ENCODE measurements at regions not wholly inside any gene's neighbourhood (a gene's known extent, or its start where the extent isn't known, plus 50 kb on each side); places are given as distances from the start of the nearest gene placed in this dataset.

GRCh38 chr14:98415766-98416165 is 856.2 kb downstream of the BCL11B start:
- no peak for DNase-seq
- H3K27ac Mint-ChIP-seq = no peak overlapping the region
- no peak overlapping the region for H3K4me3 Mint-ChIP-seq
- H3K36me3 Mint-ChIP-seq (ENCODE audit: low read depth) = no peaks in the 10 kb centered on the region
- H3K4me1 Mint-ChIP-seq (ENCODE audit: low read depth) = peaks cover 6% of the 10 kb centered on the region
- no peaks in the 10 kb centered on the region for H3K27me3 Mint-ChIP-seq
- no peaks in the 10 kb centered on the region for H3K9me3 Mint-ChIP-seq

GRCh38 chr14:98417001-98417400 is 855.0 kb downstream of the BCL11B start:
- H3K9me3 Mint-ChIP-seq = no peaks in the 10 kb centered on the region
- H3K36me3 Mint-ChIP-seq (ENCODE audit: low read depth) = no peaks in the 10 kb centered on the region
- no peak for DNase-seq
- H3K4me3 Mint-ChIP-seq = no peak overlapping the region
- no peak overlapping the region for H3K27ac Mint-ChIP-seq
- no peaks in the 10 kb centered on the region for H3K27me3 Mint-ChIP-seq
- peaks cover 4% of the 10 kb centered on the region for H3K4me1 Mint-ChIP-seq (ENCODE audit: low read depth)

DNA sequence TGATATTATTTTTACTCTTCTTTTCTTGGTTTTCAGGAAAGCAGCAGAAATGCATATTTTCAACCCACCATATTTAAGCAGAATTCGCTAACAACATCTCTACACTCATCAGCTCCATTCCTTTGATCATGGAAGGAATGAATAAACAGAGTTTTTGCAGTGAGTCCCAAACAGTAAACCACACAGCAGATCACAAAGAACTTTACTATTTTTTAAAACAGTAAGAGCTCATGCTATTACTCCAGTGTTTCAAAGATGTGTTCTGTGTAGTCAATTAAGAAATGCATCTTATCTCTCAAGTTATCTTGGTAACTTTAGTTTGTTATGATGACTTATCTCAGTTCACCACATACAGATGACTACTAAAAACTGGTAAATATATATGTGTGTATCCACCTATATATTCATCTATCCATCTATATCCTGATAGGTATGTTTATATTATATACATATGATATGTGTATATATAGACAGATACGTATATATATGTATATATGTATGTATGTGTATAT is 843.5 kb downstream of the BCL11B start:
- H3K27me3 Mint-ChIP-seq = no peaks in the 10 kb centered on the region

GRCh38 chr14:98433436-98433835 is 838.6 kb downstream of the BCL11B start:
- Mint-ChIP-seq H3K36me3 (ENCODE audit: low read depth) (no peaks in the 10 kb centered on the region), H3K27ac (peak overlapping the region; percentile 18), H3K4me1 (ENCODE audit: low read depth) (peaks cover 22% of the 10 kb centered on the region), H3K27me3 (no peaks in the 10 kb centered on the region), H3K9me3 (peaks cover 9% of the 10 kb centered on the region), H3K4me3 (no peak overlapping the region)
- no peak for DNase-seq

More for the DNA sequence above, 843.5 kb downstream of the BCL11B start:
- DNase-seq = no peak
- Mint-ChIP-seq H3K27ac (no peak overlapping the region), H3K36me3 (ENCODE audit: low read depth) (no peaks in the 10 kb centered on the region), H3K4me1 (ENCODE audit: low read depth) (peaks cover 24% of the 10 kb centered on the region), H3K4me3 (no peak overlapping the region), H3K9me3 (no peaks in the 10 kb centered on the region)

- Mint-ChIP-seq H3K27ac (no peak overlapping the region), H3K36me3 (ENCODE audit: low read depth) (no peaks in the 10 kb centered on the region), H3K4me3 (no peak overlapping the region), H3K9me3 (peaks cover 17% of the 10 kb centered on the region), H3K27me3 (no peaks in the 10 kb centered on the region), H3K4me1 (ENCODE audit: low read depth) (peaks cover 15% of the 10 kb centered on the region)
- DNase-seq = no peak
Measured at GRCh38 chr14:98437113-98437512, 834.9 kb downstream of the BCL11B start.

DNA sequence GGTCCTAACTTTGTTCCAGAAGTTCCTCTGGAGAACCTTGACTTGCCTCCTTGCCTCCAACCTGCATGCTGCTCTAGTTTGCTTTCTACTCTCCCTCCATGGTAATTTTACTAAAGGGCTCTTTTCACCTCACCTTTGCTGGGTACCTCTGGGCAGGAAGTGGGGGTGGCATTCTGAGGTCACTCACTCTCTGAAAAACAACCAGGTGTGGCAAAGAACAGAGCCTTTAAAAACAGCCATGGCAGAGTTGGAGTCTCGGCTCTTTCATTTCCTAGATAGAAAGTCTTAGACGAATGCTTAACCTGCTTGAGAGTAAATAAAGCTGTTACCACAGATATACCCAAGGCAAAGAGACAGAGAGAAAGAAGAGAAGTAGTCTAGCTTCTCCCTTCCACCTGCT is 827.9 kb downstream of the BCL11B start:
- Mint-ChIP-seq H3K27me3 (no peaks in the 10 kb centered on the region), H3K27ac (peak overlapping the region; percentile 74), H3K4me1 (ENCODE audit: low read depth) (peaks cover 36% of the 10 kb centered on the region), H3K9me3 (peaks cover 13% of the 10 kb centered on the region), H3K4me3 (no peak overlapping the region), H3K36me3 (ENCODE audit: low read depth) (no peaks in the 10 kb centered on the region)
- peak; percentile 38 for DNase-seq

GRCh38 chr14:98445718-98446117 is 826.3 kb downstream of the BCL11B start:
- no peak overlapping the region for H3K4me3 Mint-ChIP-seq

DNA sequence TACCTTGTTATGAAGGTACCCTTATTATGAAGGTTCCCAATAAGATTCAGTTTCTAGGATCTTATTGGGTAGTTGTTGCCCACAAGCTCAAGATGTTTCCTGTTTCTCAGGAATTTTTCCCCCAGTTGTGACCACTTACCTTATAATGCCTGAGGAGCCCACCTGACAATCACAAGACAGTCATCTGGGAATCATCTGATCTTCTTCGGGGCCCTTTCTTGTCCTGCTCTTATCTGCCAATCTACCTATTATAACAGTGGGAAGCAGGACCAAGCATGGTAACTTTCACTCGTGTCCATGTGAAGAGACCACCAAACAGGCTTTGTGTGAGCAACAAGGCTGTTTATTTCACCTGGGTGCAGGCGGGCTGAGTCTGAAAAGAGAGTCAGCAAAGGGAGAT is 825.5 kb downstream of the BCL11B start:
- H3K27me3 Mint-ChIP-seq = no peaks in the 10 kb centered on the region
- H3K4me1 Mint-ChIP-seq (ENCODE audit: low read depth) = peaks cover 36% of the 10 kb centered on the region
- DNase-seq = no peak
- no peak overlapping the region for H3K27ac Mint-ChIP-seq
- H3K4me3 Mint-ChIP-seq = no peak overlapping the region
- H3K9me3 Mint-ChIP-seq = peaks cover 4% of the 10 kb centered on the region
- H3K36me3 Mint-ChIP-seq (ENCODE audit: low read depth) = no peaks in the 10 kb centered on the region

More at GRCh38 chr14:98445718-98446117, 826.3 kb downstream of the BCL11B start:
- H3K4me1 Mint-ChIP-seq (ENCODE audit: low read depth) = peaks cover 36% of the 10 kb centered on the region
- H3K36me3 Mint-ChIP-seq (ENCODE audit: low read depth) = no peaks in the 10 kb centered on the region
- H3K27me3 Mint-ChIP-seq = no peaks in the 10 kb centered on the region
- peaks cover 4% of the 10 kb centered on the region for H3K9me3 Mint-ChIP-seq
- H3K27ac Mint-ChIP-seq = no peak overlapping the region
- no peak for DNase-seq

- no peaks in the 10 kb centered on the region for H3K36me3 Mint-ChIP-seq (ENCODE audit: low read depth)
- peaks cover 3% of the 10 kb centered on the region for H3K4me1 Mint-ChIP-seq (ENCODE audit: low read depth)
- peaks cover 8% of the 10 kb centered on the region for H3K9me3 Mint-ChIP-seq
- no peak for DNase-seq
- H3K27ac Mint-ChIP-seq = no peak overlapping the region
- no peaks in the 10 kb centered on the region for H3K27me3 Mint-ChIP-seq
- H3K4me3 Mint-ChIP-seq = no peak overlapping the region
Measured at GRCh38 chr14:98456231-98456630, 815.8 kb downstream of the BCL11B start.

GRCh38 chr14:98458702-98459101 is 813.3 kb downstream of the BCL11B start:
- DNase-seq = no peak
- H3K27ac Mint-ChIP-seq = no peak overlapping the region

GRCh38 chr14:98462908-98463307 is 809.1 kb downstream of the BCL11B start:
- Mint-ChIP-seq H3K9me3 (peaks cover 13% of the 10 kb centered on the region), H3K4me1 (ENCODE audit: low read depth) (no peaks in the 10 kb centered on the region), H3K4me3 (no peak overlapping the region), H3K27me3 (no peaks in the 10 kb centered on the region), H3K36me3 (ENCODE audit: low read depth) (no peaks in the 10 kb centered on the region), H3K27ac (no peak overlapping the region)
- no peak for DNase-seq

More at GRCh38 chr14:98458702-98459101, 813.3 kb downstream of the BCL11B start:
- Mint-ChIP-seq H3K27me3 (no peaks in the 10 kb centered on the region), H3K4me3 (no peak overlapping the region), H3K36me3 (ENCODE audit: low read depth) (no peaks in the 10 kb centered on the region), H3K9me3 (peaks cover 13% of the 10 kb centered on the region), H3K4me1 (ENCODE audit: low read depth) (no peaks in the 10 kb centered on the region)

- Mint-ChIP-seq H3K4me3 (no peak overlapping the region), H3K4me1 (ENCODE audit: low read depth) (peaks cover 1% of the 10 kb centered on the region), H3K9me3 (peaks cover 5% of the 10 kb centered on the region), H3K27ac (no peak overlapping the region), H3K36me3 (ENCODE audit: low read depth) (no peaks in the 10 kb centered on the region), H3K27me3 (no peaks in the 10 kb centered on the region)
- DNase-seq = no peak
Measured at GRCh38 chr14:98466807-98467206, 805.2 kb downstream of the BCL11B start.

- Mint-ChIP-seq H3K9me3 (peaks cover 2% of the 10 kb centered on the region), H3K4me1 (ENCODE audit: low read depth) (peaks cover 1% of the 10 kb centered on the region), H3K27ac (no peak overlapping the region), H3K4me3 (no peak overlapping the region), H3K27me3 (no peaks in the 10 kb centered on the region), H3K36me3 (ENCODE audit: low read depth) (no peaks in the 10 kb centered on the region)
- no peak for DNase-seq
Measured at GRCh38 chr14:98470663-98471062, 801.3 kb downstream of the BCL11B start.

- H3K4me3 Mint-ChIP-seq = no peak overlapping the region
- H3K9me3 Mint-ChIP-seq = peaks cover 8% of the 10 kb centered on the region
- DNase-seq = no peak
- H3K36me3 Mint-ChIP-seq (ENCODE audit: low read depth) = no peaks in the 10 kb centered on the region
- H3K27ac Mint-ChIP-seq = no peak overlapping the region
- H3K27me3 Mint-ChIP-seq = no peaks in the 10 kb centered on the region
- no peaks in the 10 kb centered on the region for H3K4me1 Mint-ChIP-seq (ENCODE audit: low read depth)
Measured at GRCh38 chr14:98474900-98475299, 797.1 kb downstream of the BCL11B start.

DNA sequence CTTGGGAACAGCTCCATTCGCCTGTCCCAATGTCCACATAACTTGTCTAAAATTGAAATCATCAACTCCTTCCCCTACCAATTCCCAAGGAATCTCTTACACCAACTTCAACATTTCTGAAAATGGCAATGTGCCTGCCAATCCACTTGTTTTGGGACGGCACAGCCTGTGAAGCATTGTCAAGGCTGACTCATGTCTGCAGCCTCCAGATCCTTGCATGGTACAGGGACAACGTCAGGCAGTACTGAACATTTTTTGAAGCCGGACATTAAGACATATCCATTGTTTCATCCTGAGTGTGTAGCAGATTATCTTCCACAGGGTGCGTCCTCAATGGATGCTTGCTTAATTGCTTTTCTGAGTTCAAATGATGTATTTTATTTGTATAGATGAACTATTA is 794.1 kb downstream of the BCL11B start:
- no peak for DNase-seq
- Mint-ChIP-seq H3K4me1 (ENCODE audit: low read depth) (no peaks in the 10 kb centered on the region), H3K4me3 (no peak overlapping the region), H3K9me3 (peaks cover 6% of the 10 kb centered on the region), H3K36me3 (ENCODE audit: low read depth) (no peaks in the 10 kb centered on the region), H3K27me3 (no peaks in the 10 kb centered on the region), H3K27ac (no peak overlapping the region)

DNA sequence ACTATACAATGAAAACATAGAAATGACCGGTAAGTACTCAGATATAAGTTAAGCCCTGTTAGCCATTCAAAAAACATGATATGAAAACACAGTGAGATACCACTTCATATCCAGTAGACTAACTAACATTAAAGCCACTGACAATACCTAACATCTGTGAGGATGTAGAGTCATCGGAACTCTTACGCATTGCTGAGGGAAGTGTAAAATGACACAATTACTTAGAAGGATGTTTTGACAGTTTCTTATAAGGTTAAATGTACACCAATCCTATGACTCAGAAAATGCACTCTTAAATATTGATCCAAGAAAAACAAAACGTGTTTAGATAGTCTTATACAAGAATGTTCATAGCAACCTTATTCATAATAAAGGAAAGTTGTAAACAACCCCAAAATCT is 782.9 kb downstream of the BCL11B start:
- Mint-ChIP-seq H3K9me3 (peaks cover 17% of the 10 kb centered on the region), H3K4me1 (ENCODE audit: low read depth) (peaks cover 4% of the 10 kb centered on the region), H3K36me3 (ENCODE audit: low read depth) (peaks cover 7% of the 10 kb centered on the region), H3K27me3 (no peaks in the 10 kb centered on the region), H3K27ac (no peak overlapping the region), H3K4me3 (no peak overlapping the region)
- no peak for DNase-seq
